OCI-M1 (cell line): ENCODE measurements at regions not wholly inside any gene's neighbourhood (a gene's known extent, or its start where the extent isn't known, plus 50 kb on each side); places are given as distances from the start of the nearest gene placed in this dataset.
"Not testable (repeated sequence)": the region's sequence is repeated elsewhere in the genome, so short reads cannot be mapped to it uniquely, and the experiment has no call there.

ENCODE experiments used
- DNase-seq: peaks from one replicate; lab custom pipeline; 2025; lab: John Stamatoyannopoulos, UW

- DNase-seq, result no peak
These were observed 103.7 kb downstream of the SLC17A6 start for GRCh38 chr11:22441831-22442230.

- not testable (repeated sequence) for DNase-seq
These were observed 97.4 kb downstream of the SLC17A6 start for GRCh38 chr11:22435582-22435981.

GRCh38 chr11:22433517-22433916 is 95.3 kb downstream of the SLC17A6 start:
- DNase-seq, result no peak

GRCh38 chr11:22433094-22433455 is 94.9 kb downstream of the SLC17A6 start:
- DNase-seq, result no peak

- no peak for DNase-seq
These were observed 94.3 kb downstream of the SLC17A6 start for GRCh38 chr11:22432291-22433093.

- no peak for DNase-seq
These were observed 92.9 kb downstream of the SLC17A6 start for GRCh38 chr11:22431106-22431505.

GRCh38 chr11:22430639-22431038 is 92.5 kb downstream of the SLC17A6 start:
- DNase-seq, result no peak

- no peak for DNase-seq
These were observed 92.0 kb downstream of the SLC17A6 start for GRCh38 chr11:22430141-22430541.
